Thyroid gland (tissue), 4 donors: ENCODE measurements at regions not wholly inside any gene's neighbourhood (a gene's known extent, or its start where the extent isn't known, plus 50 kb on each side); places are given as distances from the start of the nearest gene placed in this dataset.

Experiments used
- CTCF ChIP-seq, 6 experiments: fragments of 200-600 bp in 3 of 6; fragments of 450-650 bp in 3 of 6; sonication (generic) in 3 of 6; IDR thresholded peaks; one replicate each; pipeline ENCODE4 v1.5.1; 2016 to 2019; ENCODE audit warnings: antibody characterized with exemption in 6 of 6, mild to moderate bottlenecking in 2 of 6, inconsistent platforms in 1 of 6, moderate library complexity in 1 of 6
- POLR2A ChIP-seq, 2 donors: fragments of 450-650 bp; IDR thresholded peaks; one replicate each; pipeline ENCODE4 v1.6.1; 2017; ENCODE audit warnings: antibody characterized with exemption in 2 of 2, mild to moderate bottlenecking in 2 of 2, moderate library complexity in 1 of 2

- no peak for TF ChIP-seq CTCF (IDR thresholded peaks at IDR 0.05)
- TF ChIP-seq POLR2A (IDR thresholded peaks at IDR 0.05): no peak
These were observed 125.8 kb downstream of the RRAGC start for GRCh38 chr1:38733761-38734160.
